ENCODE measurements at regions not wholly inside any gene's neighbourhood (a gene's known extent, or its start where the extent isn't known, plus 50 kb on each side); places are given as distances from the start of the nearest gene placed in this dataset.
A peak's percentile ranks its signal among the peaks of the same experiment; 100 is the strongest.

DNA sequence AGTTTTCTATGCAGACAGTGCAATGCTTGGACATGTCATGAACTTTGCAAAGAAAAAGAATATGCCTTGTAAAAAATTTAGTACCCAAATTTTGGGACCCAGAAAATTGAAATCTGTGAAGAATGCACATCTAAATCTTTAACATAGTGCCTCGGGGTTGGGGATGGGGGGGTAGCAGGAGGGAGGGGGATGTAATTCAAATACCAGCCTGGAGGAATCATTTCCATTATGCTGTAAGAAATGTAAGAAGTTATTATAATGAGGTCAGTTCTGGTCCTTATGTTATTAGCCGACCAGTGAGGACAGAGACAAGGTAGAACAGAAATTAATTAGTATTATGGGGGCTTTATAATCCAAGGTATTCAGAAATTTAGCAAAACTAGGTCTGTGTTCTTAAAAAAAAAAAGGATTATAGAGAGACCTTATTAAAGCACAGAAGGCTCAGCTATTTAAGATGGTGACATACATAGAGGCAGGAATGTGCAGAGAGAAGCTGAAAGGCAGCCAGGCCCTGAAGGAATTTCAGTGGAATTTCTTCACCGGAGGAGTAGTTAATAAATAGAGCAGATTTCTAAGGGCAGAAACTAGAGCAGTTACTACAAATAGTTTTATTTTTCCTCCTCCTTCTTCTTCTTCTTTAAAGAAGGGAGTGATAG lies 89.0 kb upstream of the RBMS1 start:
- peak; percentile 78 for FAIRE-seq
- Mint-ChIP-seq H3K27ac (ENCODE audit: unreplicated experiment) (peak overlapping the region; percentile 91), H3K27me3 (ENCODE audit: low read depth, unreplicated experiment) (no peaks in the 10 kb centered on the region)

GRCh38 chr2:160583146-160583535 lies 89.5 kb upstream of the RBMS1 start:
- Mint-ChIP-seq H3K27me3 (ENCODE audit: low read depth, unreplicated experiment) (no peaks in the 10 kb centered on the region), H3K4me1 (ENCODE audit: low read depth, unreplicated experiment) (peaks cover 40% of the 10 kb centered on the region), H3K4me3 (ENCODE audit: unreplicated experiment) (no peak overlapping the region), H3K36me3 (ENCODE audit: low read depth, unreplicated experiment) (no peaks in the 10 kb centered on the region), H3K9me3 (ENCODE audit: unreplicated experiment) (no peaks in the 10 kb centered on the region), H3K27ac (ENCODE audit: unreplicated experiment) (peak overlapping the region; percentile 91)
- H3K9me3 ChIP-seq (ENCODE audit: insufficient read depth, low read depth, low read length) = no peaks in the 10 kb centered on the region
- peak overlapping the region; percentile 47 for H3K27ac ChIP-seq (ENCODE audit: low read depth, low read length)
- peaks cover 13% of the 10 kb centered on the region for H3K4me1 ChIP-seq (ENCODE audit: insufficient read depth, low read length)
- H3K4me2 ChIP-seq (ENCODE audit: low read length) = peak overlapping the region; percentile 49
- no peaks in the 10 kb centered on the region for H4K20me1 ChIP-seq (ENCODE audit: insufficient read depth, low read length)
- H3K4me3 ChIP-seq (ENCODE audit: insufficient read depth, low read depth, low read length) = no peak overlapping the region
- DNase-seq (ENCODE audit: low read depth) = peak; percentile 71
- no peaks in the 10 kb centered on the region for H3K36me3 ChIP-seq (ENCODE audit: insufficient read depth, low read length)
- TF ChIP-seq EZH2 (IDR thresholded peaks at IDR 0.05; ENCODE audit: insufficient read depth, low read length) = no peak
- TF ChIP-seq, protein P1, sequence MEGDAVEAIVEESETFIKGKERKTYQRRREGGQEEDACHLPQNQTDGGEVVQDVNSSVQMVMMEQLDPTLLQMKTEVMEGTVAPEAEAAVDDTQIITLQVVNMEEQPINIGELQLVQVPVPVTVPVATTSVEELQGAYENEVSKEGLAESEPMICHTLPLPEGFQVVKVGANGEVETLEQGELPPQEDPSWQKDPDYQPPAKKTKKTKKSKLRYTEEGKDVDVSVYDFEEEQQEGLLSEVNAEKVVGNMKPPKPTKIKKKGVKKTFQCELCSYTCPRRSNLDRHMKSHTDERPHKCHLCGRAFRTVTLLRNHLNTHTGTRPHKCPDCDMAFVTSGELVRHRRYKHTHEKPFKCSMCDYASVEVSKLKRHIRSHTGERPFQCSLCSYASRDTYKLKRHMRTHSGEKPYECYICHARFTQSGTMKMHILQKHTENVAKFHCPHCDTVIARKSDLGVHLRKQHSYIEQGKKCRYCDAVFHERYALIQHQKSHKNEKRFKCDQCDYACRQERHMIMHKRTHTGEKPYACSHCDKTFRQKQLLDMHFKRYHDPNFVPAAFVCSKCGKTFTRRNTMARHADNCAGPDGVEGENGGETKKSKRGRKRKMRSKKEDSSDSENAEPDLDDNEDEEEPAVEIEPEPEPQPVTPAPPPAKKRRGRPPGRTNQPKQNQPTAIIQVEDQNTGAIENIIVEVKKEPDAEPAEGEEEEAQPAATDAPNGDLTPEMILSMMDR (IDR thresholded peaks at IDR 0.05; ENCODE audit: insufficient read depth, low read depth, low read length) = no peak
- peak overlapping the region; percentile 23 for H3K9ac ChIP-seq (ENCODE audit: low read length)
- no peaks in the 10 kb centered on the region for H3K27me3 ChIP-seq (ENCODE audit: insufficient read depth, low read length)
- H3K79me2 ChIP-seq (ENCODE audit: insufficient read depth, low read length) = no peaks in the 10 kb centered on the region
- no peak for FAIRE-seq
- H2AFZ ChIP-seq (ENCODE audit: low read depth, low read length) = no peak overlapping the region

More for the DNA sequence above, 89.0 kb upstream of the RBMS1 start:
- Histone ChIP-seq H3K36me3 (ENCODE audit: insufficient read depth, low read length) (no peaks in the 10 kb centered on the region), H3K9me3 (ENCODE audit: insufficient read depth, low read depth, low read length) (no peaks in the 10 kb centered on the region), H3K27ac (ENCODE audit: low read depth, low read length) (peak overlapping the region; percentile 47), H4K20me1 (ENCODE audit: insufficient read depth, low read length) (no peaks in the 10 kb centered on the region), H2AFZ (ENCODE audit: low read depth, low read length) (no peak overlapping the region), H3K4me2 (ENCODE audit: low read length) (peak overlapping the region; percentile 49), H3K4me1 (ENCODE audit: insufficient read depth, low read length) (peaks cover 13% of the 10 kb centered on the region), H3K79me2 (ENCODE audit: insufficient read depth, low read length) (no peaks in the 10 kb centered on the region), H3K27me3 (ENCODE audit: insufficient read depth, low read length) (no peaks in the 10 kb centered on the region), H3K9ac (ENCODE audit: low read length) (peak overlapping the region; percentile 23), H3K4me3 (ENCODE audit: insufficient read depth, low read depth, low read length) (no peak overlapping the region)
- DNase-seq (ENCODE audit: low read depth) = peak; percentile 80
- TF ChIP-seq, protein P1 (IDR thresholded peaks at IDR 0.05; ENCODE audit: insufficient read depth, low read depth, low read length) = no peak
- TF ChIP-seq EZH2 (IDR thresholded peaks at IDR 0.05; ENCODE audit: insufficient read depth, low read length) = no peak
- Mint-ChIP-seq H3K9me3 (ENCODE audit: unreplicated experiment) (no peaks in the 10 kb centered on the region), H3K4me1 (ENCODE audit: low read depth, unreplicated experiment) (peaks cover 40% of the 10 kb centered on the region), H3K36me3 (ENCODE audit: low read depth, unreplicated experiment) (no peaks in the 10 kb centered on the region), H3K4me3 (ENCODE audit: unreplicated experiment) (no peak overlapping the region)

- no peak overlapping the region for H2AFZ ChIP-seq (ENCODE audit: low read depth, low read length)
- H3K36me3 ChIP-seq (ENCODE audit: insufficient read depth, low read length) = no peaks in the 10 kb centered on the region
- FAIRE-seq (no peak), DNase-seq (ENCODE audit: low read depth) (no peak)
- no peaks in the 10 kb centered on the region for H3K79me2 ChIP-seq (ENCODE audit: insufficient read depth, low read length)
- Mint-ChIP-seq H3K27me3 (ENCODE audit: low read depth, unreplicated experiment) (no peaks in the 10 kb centered on the region), H3K27ac (ENCODE audit: unreplicated experiment) (peak overlapping the region; percentile 55), H3K36me3 (ENCODE audit: low read depth, unreplicated experiment) (no peaks in the 10 kb centered on the region), H3K4me3 (ENCODE audit: unreplicated experiment) (no peak overlapping the region), H3K4me1 (ENCODE audit: low read depth, unreplicated experiment) (peaks cover 40% of the 10 kb centered on the region), H3K9me3 (ENCODE audit: unreplicated experiment) (no peaks in the 10 kb centered on the region)
- peaks cover 13% of the 10 kb centered on the region for H3K4me1 ChIP-seq (ENCODE audit: insufficient read depth, low read length)
- no peak overlapping the region for H3K9ac ChIP-seq (ENCODE audit: low read length)
- no peak overlapping the region for H3K4me2 ChIP-seq (ENCODE audit: low read length)
- no peaks in the 10 kb centered on the region for H4K20me1 ChIP-seq (ENCODE audit: insufficient read depth, low read length)
- H3K27ac ChIP-seq (ENCODE audit: low read depth, low read length) = peak overlapping the region; percentile 47
- TF ChIP-seq, protein P1 (IDR thresholded peaks at IDR 0.05; ENCODE audit: insufficient read depth, low read depth, low read length) = no peak
- TF ChIP-seq EZH2 (IDR thresholded peaks at IDR 0.05; ENCODE audit: insufficient read depth, low read length) = no peak
- H3K9me3 ChIP-seq (ENCODE audit: insufficient read depth, low read depth, low read length) = no peaks in the 10 kb centered on the region
- no peak overlapping the region for H3K4me3 ChIP-seq (ENCODE audit: insufficient read depth, low read depth, low read length)
- H3K27me3 ChIP-seq (ENCODE audit: insufficient read depth, low read length) = no peaks in the 10 kb centered on the region
Measured at GRCh38 chr2:160583813-160584537, 90.4 kb upstream of the RBMS1 start.

Data from astrocyte (in vitro differentiated cells and primary cell).